ENCODE measurements at regions not wholly inside any gene's neighbourhood (a gene's known extent, or its start where the extent isn't known, plus 50 kb on each side); places are given as distances from the start of the nearest gene placed in this dataset.
A peak's percentile ranks its signal among the peaks of the same experiment; 100 is the strongest.

DNA sequence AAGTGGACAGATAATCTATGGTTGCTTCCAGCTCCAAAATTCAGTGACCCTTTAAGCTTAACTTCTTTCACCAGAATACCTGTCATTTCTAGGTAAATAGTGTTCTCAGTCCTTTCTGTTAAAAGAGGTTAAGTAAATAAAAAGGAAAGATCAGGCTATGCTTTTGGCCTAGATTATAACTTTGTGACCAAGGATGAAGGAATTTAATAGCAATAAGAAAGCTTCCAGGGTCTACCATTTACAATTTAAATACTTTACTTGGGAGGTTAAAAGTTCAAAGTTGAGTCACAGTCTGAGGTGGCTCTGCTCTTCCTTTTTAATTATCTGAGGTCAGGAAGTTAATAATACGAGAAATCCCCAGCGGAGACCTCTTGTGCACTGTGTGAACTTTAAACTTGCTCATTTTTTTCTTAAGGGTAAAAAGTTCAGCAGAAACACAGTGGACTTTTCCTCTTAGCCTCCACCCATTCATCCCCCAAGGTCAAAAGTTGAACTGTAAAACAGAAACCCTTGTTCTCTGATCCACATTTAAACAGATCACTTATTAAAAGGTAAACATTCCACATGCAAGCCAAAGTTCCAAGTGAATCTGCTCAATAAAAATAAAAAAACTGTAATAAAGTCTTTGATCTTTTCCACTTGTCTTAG, 187.1 kb downstream of the NRIP1 start (continued):
- TF ChIP-seq BRCA1 (IDR thresholded peaks at IDR 0.05; ENCODE audit: low read depth, low read length) (no peak), EED (IDR thresholded peaks at IDR 0.05; ENCODE audit: low read depth) (no peak), NFYB (IDR thresholded peaks at IDR 0.05; ENCODE audit: insufficient read depth, low read depth, low read length) (no peak), CBX5 (IDR thresholded peaks at IDR 0.05; ENCODE audit: low read depth) (no peak), SUPT20H (IDR thresholded peaks at IDR 0.05; ENCODE audit: borderline replicate concordance, control insufficient read depth, low read depth, low read length) (no peak), ZBED1 (IDR thresholded peaks at IDR 0.05; ENCODE audit: borderline replicate concordance) (no peak), GABPA (IDR thresholded peaks at IDR 0.05; ENCODE audit: low read depth) (0 out of 2 replicates have a peak, but pooled peaks have one; percentile 14), POLR2A (IDR thresholded peaks at IDR 0.05; ENCODE audit: low read depth, low read length) (no peak), HDAC2 (IDR thresholded peaks at IDR 0.05) (no peak), ZNF622 (IDR thresholded peaks at IDR 0.05) (no peak), MEF2B (IDR thresholded peaks at IDR 0.05; ENCODE audit: partially characterized antibody, poor library complexity, severe bottlenecking) (peak; percentile 69), POLR2AphosphoS2 (IDR thresholded peaks at IDR 0.05; ENCODE audit: low read depth, low read length) (no peak), RAD51 (IDR thresholded peaks at IDR 0.05) (no peak), YBX1 (IDR thresholded peaks at IDR 0.05) (no peak), MTA3 (IDR thresholded peaks at IDR 0.05; ENCODE audit: borderline replicate concordance, low read length) (no peak), CBFB (IDR thresholded peaks at IDR 0.05; ENCODE audit: low read depth) (no peak), SIN3A (IDR thresholded peaks at IDR 0.05; ENCODE audit: low read depth, low read length) (no peak), JUNB (IDR thresholded peaks at IDR 0.05) (peak; percentile 53; the same call in 1 of the 2 replicates), CHD2 (IDR thresholded peaks at IDR 0.05; ENCODE audit: borderline replicate concordance, low read depth, low read length) (no peak)
- TF ChIP-seq, protein P1, sequence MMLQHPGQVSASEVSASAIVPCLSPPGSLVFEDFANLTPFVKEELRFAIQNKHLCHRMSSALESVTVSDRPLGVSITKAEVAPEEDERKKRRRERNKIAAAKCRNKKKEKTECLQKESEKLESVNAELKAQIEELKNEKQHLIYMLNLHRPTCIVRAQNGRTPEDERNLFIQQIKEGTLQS (IDR thresholded peaks at IDR 0.05; ENCODE audit: borderline replicate concordance, extremely low read depth, low read depth, low read length), result no peak
- TF ChIP-seq, protein P2, sequence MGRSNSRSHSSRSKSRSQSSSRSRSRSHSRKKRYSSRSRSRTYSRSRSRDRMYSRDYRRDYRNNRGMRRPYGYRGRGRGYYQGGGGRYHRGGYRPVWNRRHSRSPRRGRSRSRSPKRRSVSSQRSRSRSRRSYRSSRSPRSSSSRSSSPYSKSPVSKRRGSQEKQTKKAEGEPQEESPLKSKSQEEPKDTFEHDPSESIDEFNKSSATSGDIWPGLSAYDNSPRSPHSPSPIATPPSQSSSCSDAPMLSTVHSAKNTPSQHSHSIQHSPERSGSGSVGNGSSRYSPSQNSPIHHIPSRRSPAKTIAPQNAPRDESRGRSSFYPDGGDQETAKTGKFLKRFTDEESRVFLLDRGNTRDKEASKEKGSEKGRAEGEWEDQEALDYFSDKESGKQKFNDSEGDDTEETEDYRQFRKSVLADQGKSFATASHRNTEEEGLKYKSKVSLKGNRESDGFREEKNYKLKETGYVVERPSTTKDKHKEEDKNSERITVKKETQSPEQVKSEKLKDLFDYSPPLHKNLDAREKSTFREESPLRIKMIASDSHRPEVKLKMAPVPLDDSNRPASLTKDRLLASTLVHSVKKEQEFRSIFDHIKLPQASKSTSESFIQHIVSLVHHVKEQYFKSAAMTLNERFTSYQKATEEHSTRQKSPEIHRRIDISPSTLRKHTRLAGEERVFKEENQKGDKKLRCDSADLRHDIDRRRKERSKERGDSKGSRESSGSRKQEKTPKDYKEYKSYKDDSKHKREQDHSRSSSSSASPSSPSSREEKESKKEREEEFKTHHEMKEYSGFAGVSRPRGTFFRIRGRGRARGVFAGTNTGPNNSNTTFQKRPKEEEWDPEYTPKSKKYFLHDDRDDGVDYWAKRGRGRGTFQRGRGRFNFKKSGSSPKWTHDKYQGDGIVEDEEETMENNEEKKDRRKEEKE (IDR thresholded peaks at IDR 0.05), result no peak
- TF ChIP-seq, protein P3, sequence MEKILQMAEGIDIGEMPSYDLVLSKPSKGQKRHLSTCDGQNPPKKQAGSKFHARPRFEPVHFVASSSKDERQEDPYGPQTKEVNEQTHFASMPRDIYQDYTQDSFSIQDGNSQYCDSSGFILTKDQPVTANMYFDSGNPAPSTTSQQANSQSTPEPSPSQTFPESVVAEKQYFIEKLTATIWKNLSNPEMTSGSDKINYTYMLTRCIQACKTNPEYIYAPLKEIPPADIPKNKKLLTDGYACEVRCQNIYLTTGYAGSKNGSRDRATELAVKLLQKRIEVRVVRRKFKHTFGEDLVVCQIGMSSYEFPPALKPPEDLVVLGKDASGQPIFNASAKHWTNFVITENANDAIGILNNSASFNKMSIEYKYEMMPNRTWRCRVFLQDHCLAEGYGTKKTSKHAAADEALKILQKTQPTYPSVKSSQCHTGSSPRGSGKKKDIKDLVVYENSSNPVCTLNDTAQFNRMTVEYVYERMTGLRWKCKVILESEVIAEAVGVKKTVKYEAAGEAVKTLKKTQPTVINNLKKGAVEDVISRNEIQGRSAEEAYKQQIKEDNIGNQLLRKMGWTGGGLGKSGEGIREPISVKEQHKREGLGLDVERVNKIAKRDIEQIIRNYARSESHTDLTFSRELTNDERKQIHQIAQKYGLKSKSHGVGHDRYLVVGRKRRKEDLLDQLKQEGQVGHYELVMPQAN (conservative IDR thresholded peaks at IDR 0.05), result no peak
- TF ChIP-seq, protein P4, sequence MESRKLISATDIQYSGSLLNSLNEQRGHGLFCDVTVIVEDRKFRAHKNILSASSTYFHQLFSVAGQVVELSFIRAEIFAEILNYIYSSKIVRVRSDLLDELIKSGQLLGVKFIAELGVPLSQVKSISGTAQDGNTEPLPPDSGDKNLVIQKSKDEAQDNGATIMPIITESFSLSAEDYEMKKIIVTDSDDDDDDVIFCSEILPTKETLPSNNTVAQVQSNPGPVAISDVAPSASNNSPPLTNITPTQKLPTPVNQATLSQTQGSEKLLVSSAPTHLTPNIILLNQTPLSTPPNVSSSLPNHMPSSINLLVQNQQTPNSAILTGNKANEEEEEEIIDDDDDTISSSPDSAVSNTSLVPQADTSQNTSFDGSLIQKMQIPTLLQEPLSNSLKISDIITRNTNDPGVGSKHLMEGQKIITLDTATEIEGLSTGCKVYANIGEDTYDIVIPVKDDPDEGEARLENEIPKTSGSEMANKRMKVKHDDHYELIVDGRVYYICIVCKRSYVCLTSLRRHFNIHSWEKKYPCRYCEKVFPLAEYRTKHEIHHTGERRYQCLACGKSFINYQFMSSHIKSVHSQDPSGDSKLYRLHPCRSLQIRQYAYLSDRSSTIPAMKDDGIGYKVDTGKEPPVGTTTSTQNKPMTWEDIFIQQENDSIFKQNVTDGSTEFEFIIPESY (IDR thresholded peaks at IDR 0.05), result no peak
- TF ChIP-seq, protein P5, sequence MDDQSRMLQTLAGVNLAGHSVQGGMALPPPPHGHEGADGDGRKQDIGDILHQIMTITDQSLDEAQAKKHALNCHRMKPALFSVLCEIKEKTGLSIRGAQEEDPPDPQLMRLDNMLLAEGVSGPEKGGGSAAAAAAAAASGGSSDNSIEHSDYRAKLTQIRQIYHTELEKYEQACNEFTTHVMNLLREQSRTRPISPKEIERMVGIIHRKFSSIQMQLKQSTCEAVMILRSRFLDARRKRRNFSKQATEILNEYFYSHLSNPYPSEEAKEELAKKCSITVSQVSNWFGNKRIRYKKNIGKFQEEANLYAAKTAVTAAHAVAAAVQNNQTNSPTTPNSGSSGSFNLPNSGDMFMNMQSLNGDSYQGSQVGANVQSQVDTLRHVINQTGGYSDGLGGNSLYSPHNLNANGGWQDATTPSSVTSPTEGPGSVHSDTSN (IDR thresholded peaks at IDR 0.05; ENCODE audit: insufficient replicate concordance, low read depth, low read length), result no peak
